ENCODE measurements at regions not wholly inside any gene's neighbourhood (a gene's known extent, or its start where the extent isn't known, plus 50 kb on each side); places are given as distances from the start of the nearest gene placed in this dataset.

DNA sequence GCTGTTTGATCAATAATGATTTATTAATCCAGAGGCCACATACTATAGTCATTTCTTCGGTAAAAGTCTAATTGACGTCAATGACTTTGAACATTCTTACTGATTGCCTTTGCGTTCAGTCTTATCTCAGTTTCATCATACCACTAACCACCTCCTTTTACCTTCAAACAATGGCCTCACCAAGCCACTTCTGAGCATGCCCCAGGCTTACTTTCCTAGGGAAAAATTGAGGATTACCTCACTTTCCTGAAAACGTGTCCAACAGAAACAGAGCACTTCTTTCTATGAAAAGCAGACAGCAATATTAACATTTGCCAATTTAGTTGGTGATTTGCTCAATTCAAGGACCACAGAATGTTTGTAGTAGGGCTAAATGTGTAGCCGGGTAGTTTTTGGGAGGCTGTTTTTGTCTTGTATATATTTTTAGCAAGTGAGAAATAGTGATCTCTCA lies 157.6 kb downstream of the KLF5 start:
- no peak for DNase-seq (ENCODE audit: low spot score)
- intact Hi-C loops (cut with DNase I), result no loop called here

DNA sequence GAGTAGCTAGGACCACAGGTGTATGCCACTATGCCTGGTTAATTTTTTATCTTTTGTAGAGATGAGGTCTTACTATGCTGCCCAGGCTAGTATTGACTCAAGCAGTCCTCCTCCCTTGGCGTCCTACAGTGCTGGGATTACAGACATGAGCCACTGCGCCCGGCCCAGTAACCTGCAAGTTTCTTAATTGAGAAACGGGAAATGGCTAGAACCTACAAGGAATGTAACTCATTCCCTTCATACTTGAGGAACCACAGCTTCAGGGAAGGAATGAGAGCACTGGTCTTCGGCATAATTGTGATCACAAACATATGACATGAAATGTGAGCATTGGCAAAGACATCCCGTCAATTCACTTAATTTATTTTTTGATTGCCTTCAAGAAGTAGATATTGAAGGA lies 157.0 kb downstream of the KLF5 start:
- no peak for DNase-seq (ENCODE audit: low spot score)
- intact Hi-C loops (cut with DNase I), result no loop called here

DNA sequence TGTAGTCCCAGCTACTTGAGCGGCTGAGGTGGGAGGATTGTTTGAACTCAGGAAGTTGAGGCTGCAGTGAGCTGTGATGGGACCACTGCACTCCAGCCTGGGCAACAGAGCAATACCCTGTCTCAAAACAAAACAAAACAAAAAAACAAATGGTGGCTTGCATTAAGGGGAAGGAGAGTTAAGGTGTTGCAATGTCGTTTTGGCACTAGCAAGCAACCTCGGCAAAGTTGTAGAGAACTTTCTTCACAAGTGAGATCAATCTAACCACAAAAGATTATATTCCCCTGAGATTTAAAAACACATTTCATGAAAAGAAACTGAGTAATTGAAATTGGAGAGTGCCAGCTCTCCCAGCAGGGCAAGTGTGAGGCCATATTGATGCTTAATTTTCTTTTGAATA lies 153.7 kb downstream of the KLF5 start:
- DNase-seq (ENCODE audit: low spot score), result no peak
- intact Hi-C loops (cut with DNase I), result no loop called here

DNA sequence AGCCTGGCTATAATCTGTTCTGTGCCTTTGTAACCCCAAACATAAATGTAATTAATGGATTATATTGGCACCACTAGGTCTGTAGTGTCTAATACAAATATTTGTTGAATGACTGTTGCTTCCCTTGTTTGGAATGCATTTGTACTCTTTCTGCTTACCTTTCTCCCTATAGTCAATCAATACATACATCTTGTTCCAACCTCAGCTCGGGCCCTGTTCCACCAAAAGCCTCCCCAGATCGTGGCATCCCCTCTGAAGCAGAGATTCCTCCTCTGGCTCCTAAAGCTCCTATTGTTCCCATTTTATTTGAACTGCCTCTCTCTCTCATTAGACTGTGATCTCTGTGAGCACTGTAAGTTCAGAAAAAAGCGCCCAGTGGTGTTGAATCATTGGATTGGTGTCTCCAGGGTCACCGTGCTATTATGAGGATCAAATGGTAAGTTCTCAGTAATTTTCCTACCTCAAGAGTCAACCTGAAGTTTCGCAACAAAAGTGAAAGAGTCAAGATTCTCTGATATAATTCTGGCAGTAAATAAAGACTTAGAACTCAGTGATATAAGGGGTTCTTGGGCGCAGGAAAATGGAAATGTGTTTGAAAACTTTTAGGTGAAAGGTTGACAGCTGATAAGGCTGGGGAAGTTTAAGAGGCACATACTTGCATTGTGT lies 151.5 kb downstream of the KLF5 start:
- intact Hi-C loops (cut with DNase I), result no loop called here
- no peak for DNase-seq (ENCODE audit: low spot score)

DNA sequence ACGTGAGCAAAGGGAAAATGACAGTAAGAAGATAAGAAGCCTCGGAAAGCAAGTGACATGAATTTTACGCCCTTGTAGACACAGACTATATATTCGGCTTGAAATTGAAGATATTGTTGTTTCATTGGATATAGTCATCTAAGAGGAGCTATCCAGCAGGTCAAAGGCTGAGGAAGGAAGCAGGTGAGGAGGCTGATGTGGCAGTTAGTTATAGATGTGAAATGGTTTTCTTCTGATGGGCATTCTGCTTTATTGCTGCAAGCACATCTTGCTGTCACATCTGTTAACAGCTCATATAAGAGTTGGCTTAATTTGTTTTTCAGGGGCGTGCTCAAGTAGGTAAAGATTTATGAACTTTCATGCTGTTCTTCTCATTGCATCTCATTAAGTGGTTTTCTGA lies 146.1 kb downstream of the KLF5 start:
- intact Hi-C loops (cut with DNase I), result no loop called here
- DNase-seq (ENCODE audit: low spot score), result no peak

GRCh38 chr13:73201626-73202025 lies 142.8 kb downstream of the KLF5 start:
- intact Hi-C loops (cut with DNase I), result no loop called here
- DNase-seq (ENCODE audit: low spot score), result no peak

- DNase-seq (ENCODE audit: low spot score), result no peak
- intact Hi-C loops (cut with DNase I), result no loop called here
Measured at GRCh38 chr13:73198991-73199411, 140.2 kb downstream of the KLF5 start.

DNA sequence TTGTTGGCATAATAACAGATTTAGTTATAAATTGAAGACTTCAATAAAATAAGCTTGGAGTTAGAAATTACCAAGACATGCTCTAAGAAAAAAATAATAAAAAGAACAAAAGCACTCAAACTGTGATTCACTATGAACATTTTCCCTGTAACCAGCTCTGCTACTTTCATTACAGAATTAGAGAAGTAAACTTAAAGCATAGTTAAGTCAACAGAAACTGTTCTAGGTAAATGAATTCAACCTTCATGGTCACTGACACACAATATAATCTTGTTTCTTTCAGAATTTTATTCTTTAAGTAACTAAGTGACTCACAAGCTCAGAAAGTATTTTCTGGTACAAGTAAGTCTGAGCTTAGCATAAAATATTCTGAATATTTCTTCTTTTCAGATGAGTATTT lies 136.3 kb downstream of the KLF5 start:
- intact Hi-C loops (cut with DNase I), result no loop called here
- DNase-seq (ENCODE audit: low spot score), result no peak

DNA sequence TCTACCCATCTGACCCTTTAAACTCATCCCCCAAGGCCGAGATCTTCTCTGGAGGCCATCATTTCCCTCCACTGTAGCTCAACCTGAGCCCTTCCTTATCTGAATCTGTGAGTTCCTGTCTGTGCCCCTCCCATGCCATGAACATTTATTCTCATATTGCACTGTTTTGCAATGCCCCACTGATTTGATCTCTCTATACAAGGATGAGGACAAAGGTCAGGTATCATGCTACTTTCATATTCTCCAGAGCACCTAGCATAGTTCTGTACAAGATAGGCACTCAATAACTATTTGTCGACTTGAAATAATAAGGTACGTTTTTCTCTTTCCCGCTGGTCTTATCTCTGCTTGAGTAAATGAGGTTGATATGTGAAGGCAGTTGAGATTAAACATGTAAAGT lies 135.5 kb downstream of the KLF5 start:
- DNase-seq (ENCODE audit: low spot score), result no peak
- intact Hi-C loops (cut with DNase I), result no loop called here

GRCh38 chr13:73193554-73193953 lies 134.7 kb downstream of the KLF5 start:
- intact Hi-C loops (cut with DNase I), result no loop called here
- no peak for DNase-seq (ENCODE audit: low spot score)

DNA sequence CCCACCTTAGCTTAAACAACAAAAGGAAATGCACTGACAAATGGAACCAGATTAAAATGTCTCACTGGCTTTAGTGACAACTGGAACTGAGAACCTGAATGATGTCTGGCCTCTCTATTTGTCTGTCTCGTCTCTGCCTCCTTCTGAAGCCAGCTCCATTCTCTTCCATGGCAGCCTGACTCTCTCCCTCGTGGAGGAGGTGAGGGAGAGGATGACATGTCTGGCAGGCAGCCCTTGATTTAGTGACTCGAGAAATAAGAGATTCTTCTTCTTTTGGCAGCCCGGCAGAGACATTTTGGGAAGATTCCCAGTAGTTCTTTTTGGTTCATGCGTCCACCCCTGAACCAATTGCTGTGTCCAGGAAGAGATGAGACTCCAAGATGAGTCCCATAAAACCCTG lies 131.7 kb downstream of the KLF5 start:
- no peak for DNase-seq (ENCODE audit: low spot score)
- intact Hi-C loops (cut with DNase I), result no loop called here

DNA sequence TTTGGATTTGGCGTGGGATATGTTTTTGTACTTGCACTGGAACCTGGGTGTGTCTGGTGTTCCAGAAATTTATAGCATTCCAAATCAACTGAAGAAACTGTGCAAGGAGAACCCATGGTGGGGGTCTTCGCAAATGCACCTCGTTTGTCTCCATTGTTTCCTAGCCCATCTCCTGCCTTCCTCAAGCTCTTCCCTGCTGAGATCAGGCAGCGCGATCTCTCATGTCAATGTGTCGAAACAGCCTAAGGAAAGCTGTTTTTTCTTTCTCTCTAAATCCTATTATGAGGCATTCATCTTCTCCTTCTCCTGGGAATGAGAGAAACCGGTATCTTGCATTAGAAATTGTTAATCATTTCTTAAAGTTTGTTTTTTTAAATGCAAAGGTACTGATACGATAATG lies 131.0 kb downstream of the KLF5 start:
- no peak for DNase-seq (ENCODE audit: low spot score)

DNA sequence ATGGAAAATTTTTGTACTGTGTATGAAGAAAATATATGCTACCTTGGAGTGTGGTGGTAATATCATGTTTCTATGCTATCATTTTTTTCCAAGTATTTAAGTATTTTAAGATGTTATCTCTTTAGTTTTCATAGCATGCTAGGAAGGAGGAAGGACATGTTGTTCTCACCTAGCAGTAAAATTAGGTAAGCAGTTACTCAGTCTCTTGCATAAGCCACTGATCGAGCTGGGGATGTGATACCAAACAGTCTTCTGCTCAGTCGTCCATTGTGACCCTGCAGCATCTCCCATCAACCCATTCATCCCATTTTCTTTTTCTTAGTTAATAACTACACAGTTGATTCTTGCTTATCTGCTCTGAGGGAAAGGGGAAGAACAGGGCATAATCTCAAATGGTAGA lies 130.6 kb downstream of the KLF5 start:
- no peak for DNase-seq (ENCODE audit: low spot score)
- intact Hi-C loops (cut with DNase I), result no loop called here

More for the DNA sequence above, 131.0 kb downstream of the KLF5 start:
- intact Hi-C loops (cut with DNase I), result no loop called here

- intact Hi-C loops (cut with DNase I), result no loop called here
Measured at GRCh38 chr13:73187106-73187505, 128.3 kb downstream of the KLF5 start.

DNA sequence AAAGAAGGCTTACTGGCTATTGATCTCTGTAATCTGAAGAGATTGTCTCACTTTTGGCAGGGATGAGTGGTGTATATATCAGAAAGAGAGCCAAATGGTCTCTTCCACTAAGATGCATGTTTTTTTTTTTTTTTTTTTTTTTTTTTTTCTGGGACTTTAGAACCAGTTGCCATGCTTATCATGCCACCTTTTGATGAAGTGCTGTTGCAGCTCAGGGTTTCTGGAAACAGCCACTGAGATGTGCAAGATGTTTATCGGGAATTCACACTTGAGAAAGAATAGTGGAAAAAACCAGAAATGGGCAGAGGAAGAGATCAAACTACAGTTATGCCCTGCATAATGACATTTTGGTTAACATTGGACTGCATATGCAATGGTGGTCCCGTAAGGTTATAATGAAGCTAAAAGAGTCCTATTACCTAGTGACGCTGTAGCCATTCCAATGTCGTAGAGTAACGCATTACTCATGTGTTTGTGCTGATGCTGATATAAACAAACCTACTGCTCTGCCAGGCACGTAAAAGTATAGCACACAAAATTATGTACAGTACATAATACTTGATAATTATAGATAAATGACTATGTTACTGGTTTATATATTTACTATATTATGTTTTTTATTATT lies 121.0 kb downstream of the KLF5 start:
- DNase-seq (ENCODE audit: low spot score), result no peak
- intact Hi-C loops (cut with DNase I), result no loop called here

More at GRCh38 chr13:73187106-73187505, 128.3 kb downstream of the KLF5 start:
- DNase-seq (ENCODE audit: low spot score), result no peak

GRCh38 chr13:73177916-73178565 lies 119.2 kb downstream of the KLF5 start:
- DNase-seq (ENCODE audit: low spot score), result no peak
- intact Hi-C loops (cut with DNase I), result no loop called here

GRCh38 chr13:73177017-73177416 lies 118.2 kb downstream of the KLF5 start:
- intact Hi-C loops (cut with DNase I), result no loop called here
- no peak for DNase-seq (ENCODE audit: low spot score)

GRCh38 chr13:73174521-73175010 lies 115.8 kb downstream of the KLF5 start:
- DNase-seq (ENCODE audit: low spot score), result no peak
- intact Hi-C loops (cut with DNase I), result loop anchor here in 1 of 2 donors (1.0 kb wide), 1 partner anchor 22 kb away; no protein-coding TSS in a partner anchor

- intact Hi-C loops (cut with DNase I), result no loop called here
- DNase-seq (ENCODE audit: low spot score), result no peak
Measured at GRCh38 chr13:73173279-73173811, 114.5 kb downstream of the KLF5 start.

DNA sequence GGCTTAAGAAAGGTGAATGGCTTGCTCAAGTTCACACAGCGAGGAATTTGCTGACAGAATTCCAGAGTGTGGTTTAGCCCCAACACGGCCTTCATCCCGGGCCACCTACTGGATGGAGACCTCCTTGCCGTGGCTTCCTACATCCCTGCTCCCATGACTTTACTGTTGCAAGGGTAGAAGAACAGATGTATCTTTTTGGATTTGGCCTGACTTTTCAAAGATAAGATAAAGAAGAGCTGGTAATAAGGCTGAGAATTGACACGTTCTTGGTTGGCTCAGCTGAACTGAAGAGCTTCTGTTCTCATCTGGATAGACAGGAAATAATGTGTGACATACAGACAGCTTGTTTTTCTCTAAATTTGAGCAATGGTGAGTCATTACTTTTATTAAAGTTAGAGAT lies 113.1 kb downstream of the KLF5 start:
- no peak for DNase-seq (ENCODE audit: low spot score)
- intact Hi-C loops (cut with DNase I), result no loop called here

Measured in posterior vena cava (tissue), 2 donors.